ENCODE measurements at regions not wholly inside any gene's neighbourhood (a gene's known extent, or its start where the extent isn't known, plus 50 kb on each side); places are given as distances from the start of the nearest gene placed in this dataset.

GRCh38 chr6:147874322-147874721 is 365.8 kb downstream of the SAMD5 start:
- Mint-ChIP-seq H3K27ac (ENCODE audit: unreplicated experiment) (no peak overlapping the region), H3K4me1 (ENCODE audit: low read depth, unreplicated experiment) (no peaks in the 10 kb centered on the region), H3K27me3 (ENCODE audit: low read depth, unreplicated experiment) (no peaks in the 10 kb centered on the region), H3K36me3 (ENCODE audit: low read depth, unreplicated experiment) (no peaks in the 10 kb centered on the region), H3K9me3 (ENCODE audit: unreplicated experiment) (no peaks in the 10 kb centered on the region), H3K4me3 (ENCODE audit: unreplicated experiment) (no peak overlapping the region)
- H3K27me3 ChIP-seq (ENCODE audit: insufficient read depth, low read length), result no peaks in the 10 kb centered on the region
- H3K36me3 ChIP-seq (ENCODE audit: insufficient read depth, low read length), result no peaks in the 10 kb centered on the region
- H4K20me1 ChIP-seq (ENCODE audit: insufficient read depth, low read length), result no peaks in the 10 kb centered on the region
- DNase-seq (ENCODE audit: low read depth) (no peak), FAIRE-seq (no peak)
- H3K9ac ChIP-seq (ENCODE audit: low read length), result no peak overlapping the region
- no peaks in the 10 kb centered on the region for H3K9me3 ChIP-seq (ENCODE audit: insufficient read depth, low read depth, low read length)
- no peak for TF ChIP-seq EZH2 (IDR thresholded peaks at IDR 0.05; ENCODE audit: insufficient read depth, low read length)
- TF ChIP-seq CTCF (IDR thresholded peaks at IDR 0.05; ENCODE audit: insufficient read depth, low read depth, low read length), result no peak
- H3K4me3 ChIP-seq (ENCODE audit: insufficient read depth, low read depth, low read length), result no peak overlapping the region
- H3K79me2 ChIP-seq (ENCODE audit: insufficient read depth, low read length), result no peaks in the 10 kb centered on the region
- no peak overlapping the region for H2AFZ ChIP-seq (ENCODE audit: low read depth, low read length)
- no peaks in the 10 kb centered on the region for H3K4me1 ChIP-seq (ENCODE audit: insufficient read depth, low read length)
- no peak overlapping the region for H3K27ac ChIP-seq (ENCODE audit: low read depth, low read length)
- H3K4me2 ChIP-seq (ENCODE audit: low read length), result no peak overlapping the region

GRCh38 chr6:147879031-147879580 is 370.6 kb downstream of the SAMD5 start:
- H3K36me3 ChIP-seq (ENCODE audit: insufficient read depth, low read length), result no peaks in the 10 kb centered on the region
- H3K9me3 Mint-ChIP-seq (ENCODE audit: unreplicated experiment), result no peaks in the 10 kb centered on the region
- no peak for TF ChIP-seq CTCF (IDR thresholded peaks at IDR 0.05; ENCODE audit: insufficient read depth, low read depth, low read length)
- TF ChIP-seq EZH2 (IDR thresholded peaks at IDR 0.05; ENCODE audit: insufficient read depth, low read length), result no peak
- no peak overlapping the region for H3K27ac ChIP-seq (ENCODE audit: low read depth, low read length)
- FAIRE-seq (no peak), DNase-seq (ENCODE audit: low read depth) (no peak)
- no peak overlapping the region for H3K4me3 Mint-ChIP-seq (ENCODE audit: unreplicated experiment)
- H3K27ac Mint-ChIP-seq (ENCODE audit: unreplicated experiment), result no peak overlapping the region
- H3K4me2 ChIP-seq (ENCODE audit: low read length), result no peak overlapping the region
- no peaks in the 10 kb centered on the region for H4K20me1 ChIP-seq (ENCODE audit: insufficient read depth, low read length)
- no peak overlapping the region for H2AFZ ChIP-seq (ENCODE audit: low read depth, low read length)
- no peaks in the 10 kb centered on the region for H3K4me1 Mint-ChIP-seq (ENCODE audit: low read depth, unreplicated experiment)
- H3K79me2 ChIP-seq (ENCODE audit: insufficient read depth, low read length), result no peaks in the 10 kb centered on the region
- H3K27me3 Mint-ChIP-seq (ENCODE audit: low read depth, unreplicated experiment), result no peaks in the 10 kb centered on the region
- H3K9ac ChIP-seq (ENCODE audit: low read length), result no peak overlapping the region
- no peak overlapping the region for H3K4me3 ChIP-seq (ENCODE audit: insufficient read depth, low read depth, low read length)
- H3K36me3 Mint-ChIP-seq (ENCODE audit: low read depth, unreplicated experiment), result no peaks in the 10 kb centered on the region
- H3K27me3 ChIP-seq (ENCODE audit: insufficient read depth, low read length), result no peaks in the 10 kb centered on the region
- no peaks in the 10 kb centered on the region for H3K9me3 ChIP-seq (ENCODE audit: insufficient read depth, low read depth, low read length)
- H3K4me1 ChIP-seq (ENCODE audit: insufficient read depth, low read length), result no peaks in the 10 kb centered on the region

GRCh38 chr6:147881432-147881831 is 372.9 kb downstream of the SAMD5 start:
- no peak overlapping the region for H3K27ac Mint-ChIP-seq (ENCODE audit: unreplicated experiment)
- H3K27ac ChIP-seq (ENCODE audit: low read depth, low read length), result no peak overlapping the region
- no peak overlapping the region for H2AFZ ChIP-seq (ENCODE audit: low read depth, low read length)
- FAIRE-seq (no peak), DNase-seq (ENCODE audit: low read depth) (no peak)
- H3K27me3 Mint-ChIP-seq (ENCODE audit: low read depth, unreplicated experiment), result no peaks in the 10 kb centered on the region
- TF ChIP-seq EZH2 (IDR thresholded peaks at IDR 0.05; ENCODE audit: insufficient read depth, low read length) (no peak), CTCF (IDR thresholded peaks at IDR 0.05; ENCODE audit: insufficient read depth, low read depth, low read length) (no peak)
- H3K4me2 ChIP-seq (ENCODE audit: low read length), result no peak overlapping the region
- no peaks in the 10 kb centered on the region for H3K4me1 Mint-ChIP-seq (ENCODE audit: low read depth, unreplicated experiment)
- no peaks in the 10 kb centered on the region for H3K36me3 ChIP-seq (ENCODE audit: insufficient read depth, low read length)
- H3K9ac ChIP-seq (ENCODE audit: low read length), result no peak overlapping the region
- no peaks in the 10 kb centered on the region for H3K9me3 Mint-ChIP-seq (ENCODE audit: unreplicated experiment)
- H3K4me3 Mint-ChIP-seq (ENCODE audit: unreplicated experiment), result no peak overlapping the region
- no peaks in the 10 kb centered on the region for H3K36me3 Mint-ChIP-seq (ENCODE audit: low read depth, unreplicated experiment)
- no peaks in the 10 kb centered on the region for H4K20me1 ChIP-seq (ENCODE audit: insufficient read depth, low read length)
- H3K4me1 ChIP-seq (ENCODE audit: insufficient read depth, low read length), result no peaks in the 10 kb centered on the region
- no peaks in the 10 kb centered on the region for H3K27me3 ChIP-seq (ENCODE audit: insufficient read depth, low read length)
- no peaks in the 10 kb centered on the region for H3K79me2 ChIP-seq (ENCODE audit: insufficient read depth, low read length)
- H3K4me3 ChIP-seq (ENCODE audit: insufficient read depth, low read depth, low read length), result no peak overlapping the region
- H3K9me3 ChIP-seq (ENCODE audit: insufficient read depth, low read depth, low read length), result no peaks in the 10 kb centered on the region

All from astrocyte (in vitro differentiated cells and primary cell).